Calu3 (cell line): ENCODE measurements at regions not wholly inside any gene's neighbourhood (a gene's known extent, or its start where the extent isn't known, plus 50 kb on each side); places are given as distances from the start of the nearest gene placed in this dataset.

Source experiments
- BruUV-seq: library from RNA; stranded (reverse); fragments of 400-500 nt; replicated peaks from 2 replicates; lab custom pipeline; 2021; lab: Mats Ljungman, UMichigan
- CTCF ChIA-PET: fragments of 300-600 bp; sonication (Branson Sonifier 250); formaldehyde crosslinking; loops from one replicate; lab custom pipeline; 2022; ENCODE audit warnings: antibody characterized with exemption; lab: Charles Lee
- DNase-seq: peaks from one replicate; pipeline ENCODE4 v3.0.0; 2022
- H3K27ac Mint-ChIP-seq: one replicate; pipeline ENCODE4 v1.8.0; 2022; ENCODE audit warnings: mixed read lengths; ENCODE audit not compliant: unreplicated experiment
- H3K27me3 Mint-ChIP-seq: one replicate; pipeline ENCODE4 v1.8.0; 2022; ENCODE audit warnings: mixed read lengths; ENCODE audit not compliant: unreplicated experiment
- H3K36me3 Mint-ChIP-seq: one replicate; pipeline ENCODE4 v1.8.0; 2022; ENCODE audit warnings: mild to moderate bottlenecking, moderate library complexity, mixed read lengths; ENCODE audit not compliant: insufficient read depth, unreplicated experiment
- H3K4me1 Mint-ChIP-seq: one replicate; pipeline ENCODE4 v1.8.0; 2022; ENCODE audit warnings: mild to moderate bottlenecking, low read depth, mixed read lengths; ENCODE audit not compliant: unreplicated experiment
- H3K4me3 Mint-ChIP-seq: one replicate; pipeline ENCODE4 v1.8.0; 2022; ENCODE audit warnings: mild to moderate bottlenecking, low read depth, moderate library complexity, mixed read lengths; ENCODE audit not compliant: unreplicated experiment
- H3K9me3 Mint-ChIP-seq: one replicate; pipeline ENCODE4 v1.8.0; 2022; ENCODE audit warnings: low read depth, mixed read lengths; ENCODE audit not compliant: unreplicated experiment
- CTCF ChIP-seq: fragments of 200-600 bp; IDR thresholded peaks from one replicate; pipeline ENCODE4 v1.8.0; 2022; ENCODE audit warnings: antibody characterized with exemption; ENCODE audit not compliant: unreplicated experiment
- intact Hi-C: fragments of 100-400 bp; cut with micrococcal nuclease; formaldehyde crosslinking; loops from one replicate; pipeline ENCODE4 v1.10.0; 2022; ENCODE audit not compliant: unreplicated experiment

- no peaks in the 10 kb centered on the region for H3K9me3 Mint-ChIP-seq
- TF ChIP-seq CTCF, result no peak
- H3K36me3 Mint-ChIP-seq, result no peaks in the 10 kb centered on the region
- DNase-seq, result no peak
- H3K4me1 Mint-ChIP-seq, result no peaks in the 10 kb centered on the region
- no peaks in the 10 kb centered on the region for H3K27me3 Mint-ChIP-seq
- CTCF ChIA-PET, result no interaction called here
- BruUV-seq, result no TSS peak
- H3K4me3 Mint-ChIP-seq, result no peak overlapping the region
- intact Hi-C loops, result no loop called here
- H3K27ac Mint-ChIP-seq, result no peak overlapping the region
These were observed 227.3 kb downstream of the SNRPN start for GRCh38 chr15:25182098-25182478.

- Mint-ChIP-seq H3K27me3 (no peaks in the 10 kb centered on the region), H3K4me3 (no peak overlapping the region), H3K36me3 (no peaks in the 10 kb centered on the region), H3K9me3 (no peaks in the 10 kb centered on the region), H3K27ac (no peak overlapping the region), H3K4me1 (no peaks in the 10 kb centered on the region)
- no TSS peak for BruUV-seq
- TF ChIP-seq CTCF, result no peak
- no peak for DNase-seq
- intact Hi-C loops, result no loop called here
- CTCF ChIA-PET, result no interaction called here
These were observed 228.1 kb downstream of the SNRPN start for GRCh38 chr15:25182736-25183445.

- no peaks in the 10 kb centered on the region for H3K36me3 Mint-ChIP-seq
- H3K4me3 Mint-ChIP-seq, result no peak overlapping the region
- intact Hi-C loops, result no loop called here
- no peak overlapping the region for H3K27ac Mint-ChIP-seq
- no peaks in the 10 kb centered on the region for H3K4me1 Mint-ChIP-seq
- no peak for DNase-seq
- CTCF ChIA-PET, result no interaction called here
- BruUV-seq, result no TSS peak
- TF ChIP-seq CTCF, result no peak
- no peaks in the 10 kb centered on the region for H3K27me3 Mint-ChIP-seq
- no peaks in the 10 kb centered on the region for H3K9me3 Mint-ChIP-seq
These were observed 228.9 kb downstream of the SNRPN start for GRCh38 chr15:25183581-25184251.

GRCh38 chr15:25184356-25185155 is 229.8 kb downstream of the SNRPN start:
- CTCF ChIA-PET, result no interaction called here
- BruUV-seq, result no TSS peak
- no peaks in the 10 kb centered on the region for H3K4me1 Mint-ChIP-seq
- no peaks in the 10 kb centered on the region for H3K36me3 Mint-ChIP-seq
- no peak for DNase-seq
- no peaks in the 10 kb centered on the region for H3K9me3 Mint-ChIP-seq
- no peak overlapping the region for H3K27ac Mint-ChIP-seq
- no peak for TF ChIP-seq CTCF
- intact Hi-C loops, result no loop called here
- H3K4me3 Mint-ChIP-seq, result no peak overlapping the region
- H3K27me3 Mint-ChIP-seq, result no peaks in the 10 kb centered on the region
